Tibial nerve (tissue), 4 donors: ENCODE measurements at regions not wholly inside any gene's neighbourhood (a gene's known extent, or its start where the extent isn't known, plus 50 kb on each side); places are given as distances from the start of the nearest gene placed in this dataset.

Source experiments
- EP300 ChIP-seq, 2 donors: sonication (generic); formaldehyde crosslinking; IDR thresholded peaks; one replicate each; pipeline ENCODE4 v1.6.1; 2017; ENCODE audit warnings: antibody characterized with exemption in 2 of 2, mild to moderate bottlenecking in 1 of 2
- POLR2A ChIP-seq, 2 donors: fragments of 450-650 bp; IDR thresholded peaks; one replicate each; pipeline ENCODE4 v1.6.1; 2017; ENCODE audit warnings: antibody characterized with exemption in 2 of 2, mild to moderate bottlenecking in 2 of 2, moderate library complexity in 2 of 2
- TF ChIP-seq, protein P1 (sequence below), 5 experiments: fragments of 200-600 bp in 3 of 5; fragments of 450-650 bp in 2 of 5; sonication (generic) in 3 of 5; IDR thresholded peaks; one replicate each; pipeline ENCODE4 v1.5.1; 2016 to 2019; ENCODE audit warnings: antibody characterized with exemption in 5 of 5, mild to moderate bottlenecking in 3 of 5, moderate library complexity in 2 of 5

DNA sequence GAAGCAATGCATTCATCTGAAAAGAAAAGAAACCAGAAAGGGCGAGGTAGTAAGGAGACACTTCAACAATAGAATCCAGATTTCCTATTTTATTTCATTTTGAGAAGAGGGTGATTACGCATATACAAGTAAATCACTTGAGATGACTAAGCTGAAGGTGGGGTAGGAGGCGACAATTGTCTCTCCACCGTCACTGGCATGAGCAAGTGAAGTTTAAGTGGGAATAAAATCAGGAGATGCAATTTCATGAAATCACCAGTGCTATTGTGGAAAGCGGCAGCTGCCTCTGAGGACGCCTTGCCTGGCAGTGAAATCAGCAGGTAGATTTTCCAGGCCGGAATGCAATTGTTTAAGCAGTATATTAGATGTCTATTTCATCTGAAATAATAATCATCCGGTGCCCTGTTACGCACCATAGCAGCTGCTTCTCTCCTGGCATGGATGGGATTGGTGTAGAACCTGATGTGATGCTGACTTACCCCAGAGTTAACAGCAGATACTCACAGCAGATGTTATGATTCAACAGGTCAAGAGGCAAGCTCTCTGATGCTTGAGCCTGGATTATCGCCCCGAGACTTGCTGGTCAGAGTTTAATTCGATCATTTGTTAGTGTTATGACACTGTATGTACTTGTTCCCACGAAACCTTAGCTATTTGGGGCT lies 64.3 kb downstream of the RASL11A start:
- TF ChIP-seq, protein P1, sequence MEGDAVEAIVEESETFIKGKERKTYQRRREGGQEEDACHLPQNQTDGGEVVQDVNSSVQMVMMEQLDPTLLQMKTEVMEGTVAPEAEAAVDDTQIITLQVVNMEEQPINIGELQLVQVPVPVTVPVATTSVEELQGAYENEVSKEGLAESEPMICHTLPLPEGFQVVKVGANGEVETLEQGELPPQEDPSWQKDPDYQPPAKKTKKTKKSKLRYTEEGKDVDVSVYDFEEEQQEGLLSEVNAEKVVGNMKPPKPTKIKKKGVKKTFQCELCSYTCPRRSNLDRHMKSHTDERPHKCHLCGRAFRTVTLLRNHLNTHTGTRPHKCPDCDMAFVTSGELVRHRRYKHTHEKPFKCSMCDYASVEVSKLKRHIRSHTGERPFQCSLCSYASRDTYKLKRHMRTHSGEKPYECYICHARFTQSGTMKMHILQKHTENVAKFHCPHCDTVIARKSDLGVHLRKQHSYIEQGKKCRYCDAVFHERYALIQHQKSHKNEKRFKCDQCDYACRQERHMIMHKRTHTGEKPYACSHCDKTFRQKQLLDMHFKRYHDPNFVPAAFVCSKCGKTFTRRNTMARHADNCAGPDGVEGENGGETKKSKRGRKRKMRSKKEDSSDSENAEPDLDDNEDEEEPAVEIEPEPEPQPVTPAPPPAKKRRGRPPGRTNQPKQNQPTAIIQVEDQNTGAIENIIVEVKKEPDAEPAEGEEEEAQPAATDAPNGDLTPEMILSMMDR (IDR thresholded peaks at IDR 0.05) = no peak
- no peak for TF ChIP-seq EP300 (IDR thresholded peaks at IDR 0.05)
- TF ChIP-seq POLR2A (IDR thresholded peaks at IDR 0.05) = no peak
